ENCODE measurements at regions not wholly inside any gene's neighbourhood (a gene's known extent, or its start where the extent isn't known, plus 50 kb on each side); places are given as distances from the start of the nearest gene placed in this dataset.

DNA sequence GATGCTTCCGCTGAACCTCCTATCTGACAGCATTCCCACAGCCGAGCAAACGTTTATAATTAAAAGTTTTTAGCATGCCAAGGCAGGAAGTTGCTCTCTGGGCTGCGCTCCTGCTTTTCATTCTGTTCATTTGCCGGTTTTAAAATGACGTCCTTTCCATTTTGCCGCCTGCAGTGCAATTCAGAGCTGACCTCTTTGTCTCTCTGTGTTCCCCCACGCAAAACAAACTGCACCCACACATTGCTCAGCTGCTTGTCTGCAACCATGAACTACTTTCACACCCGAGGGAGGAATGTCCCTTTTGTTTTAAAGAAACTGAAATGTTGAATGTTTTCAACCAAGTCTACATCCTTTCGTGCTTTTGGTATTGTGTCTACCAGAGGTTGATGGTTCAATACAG, 416.5 kb downstream of the EFNB2 start:
- DNase-seq (ENCODE audit: low spot score) = no peak
- in situ Hi-C loops (cut with MboI; ENCODE audit: low sequenced_read_pairs, unreplicated experiment) = no loop called here
- TF ChIP-seq, protein P1, sequence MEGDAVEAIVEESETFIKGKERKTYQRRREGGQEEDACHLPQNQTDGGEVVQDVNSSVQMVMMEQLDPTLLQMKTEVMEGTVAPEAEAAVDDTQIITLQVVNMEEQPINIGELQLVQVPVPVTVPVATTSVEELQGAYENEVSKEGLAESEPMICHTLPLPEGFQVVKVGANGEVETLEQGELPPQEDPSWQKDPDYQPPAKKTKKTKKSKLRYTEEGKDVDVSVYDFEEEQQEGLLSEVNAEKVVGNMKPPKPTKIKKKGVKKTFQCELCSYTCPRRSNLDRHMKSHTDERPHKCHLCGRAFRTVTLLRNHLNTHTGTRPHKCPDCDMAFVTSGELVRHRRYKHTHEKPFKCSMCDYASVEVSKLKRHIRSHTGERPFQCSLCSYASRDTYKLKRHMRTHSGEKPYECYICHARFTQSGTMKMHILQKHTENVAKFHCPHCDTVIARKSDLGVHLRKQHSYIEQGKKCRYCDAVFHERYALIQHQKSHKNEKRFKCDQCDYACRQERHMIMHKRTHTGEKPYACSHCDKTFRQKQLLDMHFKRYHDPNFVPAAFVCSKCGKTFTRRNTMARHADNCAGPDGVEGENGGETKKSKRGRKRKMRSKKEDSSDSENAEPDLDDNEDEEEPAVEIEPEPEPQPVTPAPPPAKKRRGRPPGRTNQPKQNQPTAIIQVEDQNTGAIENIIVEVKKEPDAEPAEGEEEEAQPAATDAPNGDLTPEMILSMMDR (IDR thresholded peaks at IDR 0.05; ENCODE audit: borderline replicate concordance, control extremely low read depth, extremely low read depth, insufficient read depth, missing control alignments) = no peak

DNA sequence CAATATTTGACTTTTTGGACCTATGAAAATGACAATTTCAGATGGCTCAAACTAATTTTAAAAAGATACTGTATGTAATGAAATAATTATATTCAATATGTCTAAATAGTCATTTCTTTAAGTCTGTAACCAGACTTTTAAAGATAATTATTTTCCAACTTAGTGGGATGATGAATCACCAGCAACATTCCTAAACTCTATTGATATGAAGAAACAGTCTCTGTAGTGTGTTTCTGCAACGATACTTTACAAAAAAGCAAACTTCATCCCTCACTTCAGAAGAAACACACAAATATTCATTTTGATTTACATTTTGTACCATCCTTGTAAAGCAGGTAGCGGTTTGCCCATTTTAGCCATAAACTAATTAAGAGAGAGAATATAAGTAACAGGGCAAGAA, 417.4 kb downstream of the EFNB2 start:
- no peak for DNase-seq (ENCODE audit: low spot score)
- in situ Hi-C loops (cut with MboI; ENCODE audit: low sequenced_read_pairs, unreplicated experiment) = no loop called here

DNA sequence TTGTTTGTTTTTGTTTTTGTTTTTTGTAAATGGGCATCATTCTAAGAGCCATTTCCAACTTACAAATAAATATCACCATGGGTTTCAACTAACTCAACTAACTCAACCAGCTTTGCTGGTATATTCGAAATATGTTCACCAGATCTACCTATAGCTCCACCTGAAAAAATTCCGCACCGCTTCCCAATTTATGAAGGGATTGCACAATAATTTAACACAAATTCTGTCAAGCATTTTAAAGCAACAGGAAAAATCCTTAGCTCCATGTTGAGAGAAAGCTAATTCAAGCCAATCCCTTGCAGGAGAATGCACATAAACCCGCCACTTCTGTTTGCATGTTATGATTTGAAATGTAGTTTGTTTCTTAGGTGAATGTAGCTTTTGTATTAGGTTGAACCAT, 417.8 kb downstream of the EFNB2 start:
- DNase-seq (ENCODE audit: low spot score) = no peak
- TF ChIP-seq, protein P1 (IDR thresholded peaks at IDR 0.05; ENCODE audit: borderline replicate concordance, control extremely low read depth, extremely low read depth, insufficient read depth, missing control alignments) = no peak
- in situ Hi-C loops (cut with MboI; ENCODE audit: low sequenced_read_pairs, unreplicated experiment) = no loop called here

More for the DNA sequence above, 417.4 kb downstream of the EFNB2 start:
- TF ChIP-seq, protein P1 (IDR thresholded peaks at IDR 0.05; ENCODE audit: borderline replicate concordance, control extremely low read depth, extremely low read depth, insufficient read depth, missing control alignments) = no peak

DNA sequence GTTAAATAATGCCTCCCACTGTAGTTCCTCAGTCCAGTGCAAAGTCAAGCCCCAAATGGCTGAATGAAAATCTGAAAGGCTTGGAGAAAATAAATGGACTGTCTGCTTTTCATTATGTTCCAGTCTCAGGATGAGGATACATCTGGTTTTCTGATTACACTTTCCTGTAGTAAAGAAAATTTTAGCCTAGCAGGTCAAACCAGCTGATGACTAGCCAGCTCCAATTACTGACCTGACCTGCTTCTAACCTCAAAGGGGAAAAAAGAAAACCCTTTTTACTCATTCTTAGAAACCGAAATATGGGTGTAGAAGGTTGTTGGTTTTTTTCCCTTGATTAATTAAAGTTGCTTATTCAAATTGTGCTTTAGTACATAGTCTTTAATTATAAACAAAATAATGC, 418.4 kb downstream of the EFNB2 start:
- in situ Hi-C loops (cut with MboI; ENCODE audit: low sequenced_read_pairs, unreplicated experiment) = no loop called here
- TF ChIP-seq, protein P1 (IDR thresholded peaks at IDR 0.05; ENCODE audit: borderline replicate concordance, control extremely low read depth, extremely low read depth, insufficient read depth, missing control alignments) = no peak
- no peak for DNase-seq (ENCODE audit: low spot score)

DNA sequence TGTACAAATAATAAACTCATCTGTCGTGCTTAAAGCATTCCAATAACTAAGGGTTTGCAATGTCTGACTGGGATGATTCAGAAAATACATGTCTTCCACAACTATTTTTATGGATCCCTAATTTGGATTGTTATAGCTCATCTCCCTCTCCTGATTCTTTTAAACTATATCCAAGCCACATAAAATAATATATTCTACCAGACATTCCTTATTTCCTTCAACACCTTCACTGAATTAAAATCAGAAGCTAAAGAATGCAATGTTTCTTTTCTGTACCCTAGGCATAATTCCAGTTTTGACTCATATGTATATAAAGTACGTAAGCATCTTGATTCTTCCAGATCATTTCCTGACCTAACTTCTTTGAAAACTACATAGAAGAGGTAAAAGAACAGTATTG, 420.4 kb downstream of the EFNB2 start:
- in situ Hi-C loops (cut with MboI; ENCODE audit: low sequenced_read_pairs, unreplicated experiment) = no loop called here
- no peak for DNase-seq (ENCODE audit: low spot score)
- TF ChIP-seq, protein P1 (IDR thresholded peaks at IDR 0.05; ENCODE audit: borderline replicate concordance, control extremely low read depth, extremely low read depth, insufficient read depth, missing control alignments) = no peak

DNA sequence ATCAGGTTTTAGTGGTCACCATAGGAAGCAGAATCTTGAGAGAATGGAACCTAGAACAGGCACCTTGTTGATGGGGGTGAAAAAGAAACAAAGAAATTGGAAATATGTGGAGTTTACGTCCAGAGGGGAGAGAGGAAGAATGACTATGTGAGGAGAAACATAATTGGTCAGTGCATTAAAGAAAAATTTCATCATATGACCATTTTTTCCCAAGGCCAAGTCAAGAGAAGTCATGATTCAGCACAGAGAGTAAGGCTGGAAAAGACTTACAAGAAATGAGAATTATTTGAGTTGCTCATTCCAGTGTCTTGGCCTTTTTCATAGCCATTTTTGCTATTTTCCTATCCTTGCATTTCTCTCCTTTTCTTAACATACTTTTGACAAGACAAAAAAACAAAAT, 421.7 kb downstream of the EFNB2 start:
- TF ChIP-seq, protein P1 (IDR thresholded peaks at IDR 0.05; ENCODE audit: borderline replicate concordance, control extremely low read depth, extremely low read depth, insufficient read depth, missing control alignments) = no peak
- in situ Hi-C loops (cut with MboI; ENCODE audit: low sequenced_read_pairs, unreplicated experiment) = no loop called here
- DNase-seq (ENCODE audit: low spot score) = no peak

DNA sequence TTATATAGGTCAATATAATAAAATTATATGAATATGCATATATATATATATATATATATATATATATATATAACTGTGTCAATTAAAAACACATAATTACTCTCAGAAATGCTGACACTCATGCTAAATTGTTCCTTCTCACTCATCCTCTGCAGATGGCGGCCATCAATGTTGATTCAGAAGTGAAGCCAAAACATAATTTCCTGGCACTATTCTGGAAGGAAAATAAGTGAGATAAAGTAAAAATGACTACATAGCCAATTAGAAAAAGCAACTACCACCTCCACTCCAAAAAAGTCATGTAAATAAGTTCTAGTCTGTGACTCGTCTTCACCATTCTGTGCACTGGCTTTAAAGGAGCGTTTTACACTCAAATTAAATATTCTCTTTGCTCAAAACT, 423.3 kb downstream of the EFNB2 start:
- no peak for DNase-seq (ENCODE audit: low spot score)
- in situ Hi-C loops (cut with MboI; ENCODE audit: low sequenced_read_pairs, unreplicated experiment) = no loop called here
- TF ChIP-seq, protein P1 (IDR thresholded peaks at IDR 0.05; ENCODE audit: borderline replicate concordance, control extremely low read depth, extremely low read depth, insufficient read depth, missing control alignments) = no peak

Measured in GM13976 (cell line).